SK-N-SH treated with all-trans-retinoic acid at 6 μM for 48 hours (cell line): ENCODE measurements at regions not wholly inside any gene's neighbourhood (a gene's known extent, or its start where the extent isn't known, plus 50 kb on each side); places are given as distances from the start of the nearest gene placed in this dataset.

ENCODE experiments used
- ATAC-seq: fragments of 200-7000 bp; cut with Tn5 transposase; 3 replicates; pipeline ENCODE4 v1.9.1; 2020; ENCODE audit warnings: mild to moderate bottlenecking, moderate library complexity
- CSDC2 ChIP-seq: fragments of 250-450 bp; sonication (Bioruptor Pico); IDR thresholded peaks from 2 replicates; pipeline ENCODE4 v1.5.0; 2020; ENCODE audit warnings: mild to moderate bottlenecking, moderate library complexity
- CSRNP3 ChIP-seq: fragments of 250-450 bp; sonication (Bioruptor Pico); IDR thresholded peaks from 2 replicates; pipeline ENCODE4 v1.5.1; 2021; ENCODE audit warnings: mild to moderate bottlenecking, moderate library complexity
- GLIS3 ChIP-seq: fragments of 250-450 bp; sonication (Bioruptor Pico); IDR thresholded peaks from 2 replicates; pipeline ENCODE4 v1.5.0; 2020; ENCODE audit warnings: mild to moderate bottlenecking, moderate library complexity
- ISL1 ChIP-seq: fragments of 250-450 bp; sonication (Bioruptor Pico); IDR thresholded peaks from 2 replicates; pipeline ENCODE4 v2.1.2; 2022; ENCODE audit warnings: mild to moderate bottlenecking, moderate library complexity
- OSR1 ChIP-seq: fragments of 250-450 bp; sonication (Bioruptor Pico); IDR thresholded peaks from 2 replicates; pipeline ENCODE4 v1.8.0; 2022; ENCODE audit warnings: moderate library complexity, mild to moderate bottlenecking, inconsistent platforms
- PPARA ChIP-seq: fragments of 250-450 bp; sonication (Bioruptor Pico); IDR thresholded peaks from 2 replicates; pipeline ENCODE4 v1.5.0; 2020; ENCODE audit warnings: mild to moderate bottlenecking, borderline replicate concordance
- RARB ChIP-seq: fragments of 250-450 bp; sonication (Bioruptor Pico); IDR thresholded peaks from 2 replicates; pipeline ENCODE4 v1.8.0; 2021; ENCODE audit warnings: mild to moderate bottlenecking, moderate library complexity
- TCF4 ChIP-seq: fragments of 250-450 bp; sonication (Bioruptor Pico); IDR thresholded peaks from 2 replicates; pipeline ENCODE4 v1.8.0; 2021; ENCODE audit warnings: mild to moderate bottlenecking, moderate library complexity, borderline replicate concordance
- TSHZ2 ChIP-seq: fragments of 250-450 bp; sonication (Bioruptor Pico); IDR thresholded peaks from 2 replicates; pipeline ENCODE4 v1.5.0; 2020; ENCODE audit warnings: mild to moderate bottlenecking, moderate library complexity
- ZC3H10 ChIP-seq: fragments of 250-450 bp; sonication (Bioruptor Pico); IDR thresholded peaks from 2 replicates; pipeline ENCODE4 v1.5.1; 2021; ENCODE audit warnings: mild to moderate bottlenecking, moderate library complexity
- ZFP3 ChIP-seq: fragments of 250-450 bp; sonication (Bioruptor Pico); IDR thresholded peaks from 2 replicates; pipeline ENCODE4 v1.5.0; 2020; ENCODE audit warnings: mild to moderate bottlenecking, moderate library complexity
- ZFP30 ChIP-seq: fragments of 450-650 bp; formaldehyde crosslinking; IDR thresholded peaks from 2 replicates; pipeline ENCODE4 v1.5.0; 2022; ENCODE audit warnings: mild to moderate bottlenecking, moderate library complexity
- ZNF565 ChIP-seq: fragments of 450-650 bp; formaldehyde crosslinking; conservative IDR thresholded peaks from 2 replicates; pipeline ENCODE4 v1.5.0; 2020; ENCODE audit warnings: low read depth, mild to moderate bottlenecking, moderate library complexity
- ZNF70 ChIP-seq: fragments of 450-650 bp; formaldehyde crosslinking; IDR thresholded peaks from 2 replicates; pipeline ENCODE4 v1.5.0; 2020; ENCODE audit warnings: mild to moderate bottlenecking, moderate library complexity
- ZNF8 ChIP-seq: fragments of 450-650 bp; formaldehyde crosslinking; IDR thresholded peaks from 2 replicates; pipeline ENCODE4 v1.5.0; 2020; ENCODE audit warnings: mild to moderate bottlenecking, moderate library complexity
- TF ChIP-seq, protein P1 (sequence below): fragments of 250-450 bp; sonication (Bioruptor Pico); IDR thresholded peaks from 2 replicates; pipeline ENCODE4 v1.8.0; 2020; ENCODE audit warnings: mild to moderate bottlenecking, moderate library complexity, borderline replicate concordance
- TF ChIP-seq, protein P2 (sequence below): fragments of 250-450 bp; sonication (Bioruptor Pico); IDR thresholded peaks from 2 replicates; pipeline ENCODE4 v1.8.0; 2021; ENCODE audit warnings: low read depth, mild to moderate bottlenecking, moderate library complexity, borderline replicate concordance
- TF ChIP-seq, protein P3 (sequence below): fragments of 250-450 bp; sonication (Bioruptor Pico); IDR thresholded peaks from 2 replicates; pipeline ENCODE4 v1.5.1; 2020; ENCODE audit warnings: low read depth, mild to moderate bottlenecking, moderate library complexity

GRCh38 chr14:86796221-86797074 lies 1196.5 kb downstream of the GALC start:
- peak; percentile 54; the same call in 2 of the 3 replicates for ATAC-seq
- TF ChIP-seq TCF4 (CRISPR knock-in tag), result no peak
- TF ChIP-seq GLIS3 (CRISPR knock-in tag), result no peak
- TF ChIP-seq ISL1 (CRISPR knock-in tag), result no peak
- TF ChIP-seq CSRNP3 (CRISPR knock-in tag), result no peak
- no peak for TF ChIP-seq ZNF70 (CRISPR knock-in tag)
- TF ChIP-seq ZC3H10 (CRISPR knock-in tag), result no peak
- no peak for TF ChIP-seq ZFP3 (CRISPR knock-in tag)
- TF ChIP-seq OSR1, result no peak
- TF ChIP-seq ZFP30, result no peak
- TF ChIP-seq ZNF8 (CRISPR knock-in tag), result no peak
- TF ChIP-seq, protein P1, sequence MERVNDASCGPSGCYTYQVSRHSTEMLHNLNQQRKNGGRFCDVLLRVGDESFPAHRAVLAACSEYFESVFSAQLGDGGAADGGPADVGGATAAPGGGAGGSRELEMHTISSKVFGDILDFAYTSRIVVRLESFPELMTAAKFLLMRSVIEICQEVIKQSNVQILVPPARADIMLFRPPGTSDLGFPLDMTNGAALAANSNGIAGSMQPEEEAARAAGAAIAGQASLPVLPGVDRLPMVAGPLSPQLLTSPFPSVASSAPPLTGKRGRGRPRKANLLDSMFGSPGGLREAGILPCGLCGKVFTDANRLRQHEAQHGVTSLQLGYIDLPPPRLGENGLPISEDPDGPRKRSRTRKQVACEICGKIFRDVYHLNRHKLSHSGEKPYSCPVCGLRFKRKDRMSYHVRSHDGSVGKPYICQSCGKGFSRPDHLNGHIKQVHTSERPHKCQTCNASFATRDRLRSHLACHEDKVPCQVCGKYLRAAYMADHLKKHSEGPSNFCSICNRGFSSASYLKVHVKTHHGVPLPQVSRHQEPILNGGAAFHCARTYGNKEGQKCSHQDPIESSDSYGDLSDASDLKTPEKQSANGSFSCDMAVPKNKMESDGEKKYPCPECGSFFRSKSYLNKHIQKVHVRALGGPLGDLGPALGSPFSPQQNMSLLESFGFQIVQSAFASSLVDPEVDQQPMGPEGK, result no peak
- TF ChIP-seq TSHZ2 (CRISPR knock-in tag), result no peak

GRCh38 chr14:86794689-86795088 lies 1198.3 kb downstream of the GALC start:
- ATAC-seq, result no peak
- TF ChIP-seq, protein P2, sequence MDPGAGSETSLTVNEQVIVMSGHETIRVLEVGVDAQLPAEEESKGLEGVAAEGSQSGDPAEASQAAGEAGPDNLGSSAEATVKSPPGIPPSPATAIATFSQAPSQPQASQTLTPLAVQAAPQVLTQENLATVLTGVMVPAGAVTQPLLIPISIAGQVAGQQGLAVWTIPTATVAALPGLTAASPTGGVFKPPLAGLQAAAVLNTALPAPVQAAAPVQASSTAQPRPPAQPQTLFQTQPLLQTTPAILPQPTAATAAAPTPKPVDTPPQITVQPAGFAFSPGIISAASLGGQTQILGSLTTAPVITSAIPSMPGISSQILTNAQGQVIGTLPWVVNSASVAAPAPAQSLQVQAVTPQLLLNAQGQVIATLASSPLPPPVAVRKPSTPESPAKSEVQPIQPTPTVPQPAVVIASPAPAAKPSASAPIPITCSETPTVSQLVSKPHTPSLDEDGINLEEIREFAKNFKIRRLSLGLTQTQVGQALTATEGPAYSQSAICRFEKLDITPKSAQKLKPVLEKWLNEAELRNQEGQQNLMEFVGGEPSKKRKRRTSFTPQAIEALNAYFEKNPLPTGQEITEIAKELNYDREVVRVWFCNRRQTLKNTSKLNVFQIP (CRISPR knock-in tag), result no peak
- TF ChIP-seq PPARA (CRISPR knock-in tag), result no peak
- no peak for TF ChIP-seq CSDC2 (CRISPR knock-in tag)
- no peak for TF ChIP-seq RARB
- TF ChIP-seq, protein P3, sequence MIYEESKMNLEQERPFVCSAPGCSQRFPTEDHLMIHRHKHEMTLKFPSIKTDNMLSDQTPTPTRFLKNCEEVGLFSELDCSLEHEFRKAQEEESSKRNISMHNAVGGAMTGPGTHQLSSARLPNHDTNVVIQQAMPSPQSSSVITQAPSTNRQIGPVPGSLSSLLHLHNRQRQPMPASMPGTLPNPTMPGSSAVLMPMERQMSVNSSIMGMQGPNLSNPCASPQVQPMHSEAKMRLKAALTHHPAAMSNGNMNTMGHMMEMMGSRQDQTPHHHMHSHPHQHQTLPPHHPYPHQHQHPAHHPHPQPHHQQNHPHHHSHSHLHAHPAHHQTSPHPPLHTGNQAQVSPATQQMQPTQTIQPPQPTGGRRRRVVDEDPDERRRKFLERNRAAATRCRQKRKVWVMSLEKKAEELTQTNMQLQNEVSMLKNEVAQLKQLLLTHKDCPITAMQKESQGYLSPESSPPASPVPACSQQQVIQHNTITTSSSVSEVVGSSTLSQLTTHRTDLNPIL (CRISPR knock-in tag), result no peak
- TF ChIP-seq CSRNP3 (CRISPR knock-in tag), result no peak
- no peak for TF ChIP-seq ZFP30
- no peak for TF ChIP-seq ZNF565 (CRISPR knock-in tag)
